ENCODE measurements at regions not wholly inside any gene's neighbourhood (a gene's known extent, or its start where the extent isn't known, plus 50 kb on each side); places are given as distances from the start of the nearest gene placed in this dataset.
A peak's percentile ranks its signal among the peaks of the same experiment; 100 is the strongest.

DNA sequence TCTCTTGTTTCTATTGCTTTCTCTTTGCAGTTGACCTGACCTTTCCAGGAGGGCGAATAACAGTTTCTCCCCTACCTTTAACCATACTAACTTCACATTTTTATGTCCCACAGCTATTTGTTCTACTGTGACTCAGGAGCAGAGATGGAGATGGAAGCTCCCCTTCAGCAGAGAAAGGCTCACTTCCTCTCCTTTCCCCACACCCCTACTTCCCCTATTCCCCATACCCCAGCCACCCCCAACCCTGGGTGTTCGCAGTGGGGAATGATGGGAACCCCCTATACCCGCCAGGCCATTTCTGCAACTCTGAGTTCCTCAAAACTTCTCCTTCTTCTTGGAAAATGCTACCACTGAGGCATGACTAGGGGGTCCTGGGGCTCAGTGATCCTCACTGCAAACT is 285.4 kb upstream of the MGAT5 start:
- H3K27me3 Mint-ChIP-seq (ENCODE audit: insufficient read depth, low read depth, poor library complexity), result peaks cover 9% of the 10 kb centered on the region
- Histone ChIP-seq H3K79me2 (replicated peaks; ENCODE audit: insufficient read depth) (no peaks in the 10 kb centered on the region), H2AFZ (no peak overlapping the region; the same call in 1 of the 2 replicates), H3K4me2 (no peak overlapping the region), H3K4me1 (ENCODE audit: insufficient read depth) (peaks cover 9% of the 10 kb centered on the region; the same call in 1 of the 2 replicates), H3K36me3 (ENCODE audit: insufficient read depth) (no peaks in the 10 kb centered on the region), H3F3A (replicated peaks; ENCODE audit: low read depth) (no peaks in the 10 kb centered on the region), H3K4me3 (no peak overlapping the region), H3K27me3 (ENCODE audit: insufficient read depth) (no peaks in the 10 kb centered on the region), H4K20me1 (replicated peaks; ENCODE audit: insufficient read depth) (no peaks in the 10 kb centered on the region), H3K9me2 (ENCODE audit: insufficient read depth) (peaks cover 9% of the 10 kb centered on the region), H3K27ac (ENCODE audit: low read depth) (no peak overlapping the region)
- H3K27ac Mint-ChIP-seq, result no peak overlapping the region
- H3K4me1 Mint-ChIP-seq, result peaks cover 14% of the 10 kb centered on the region
- DNase-seq (ENCODE audit: low spot score) (no peak), ATAC-seq (no peak)
- H3K4me3 Mint-ChIP-seq, result no peak overlapping the region
- no peaks in the 10 kb centered on the region for H3K9me3 Mint-ChIP-seq
- TF ChIP-seq, protein P1, sequence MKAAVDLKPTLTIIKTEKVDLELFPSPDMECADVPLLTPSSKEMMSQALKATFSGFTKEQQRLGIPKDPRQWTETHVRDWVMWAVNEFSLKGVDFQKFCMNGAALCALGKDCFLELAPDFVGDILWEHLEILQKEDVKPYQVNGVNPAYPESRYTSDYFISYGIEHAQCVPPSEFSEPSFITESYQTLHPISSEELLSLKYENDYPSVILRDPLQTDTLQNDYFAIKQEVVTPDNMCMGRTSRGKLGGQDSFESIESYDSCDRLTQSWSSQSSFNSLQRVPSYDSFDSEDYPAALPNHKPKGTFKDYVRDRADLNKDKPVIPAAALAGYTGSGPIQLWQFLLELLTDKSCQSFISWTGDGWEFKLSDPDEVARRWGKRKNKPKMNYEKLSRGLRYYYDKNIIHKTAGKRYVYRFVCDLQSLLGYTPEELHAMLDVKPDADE (IDR thresholded peaks at IDR 0.05), result no peak
- H3K36me3 Mint-ChIP-seq (ENCODE audit: low read depth), result no peaks in the 10 kb centered on the region

DNA sequence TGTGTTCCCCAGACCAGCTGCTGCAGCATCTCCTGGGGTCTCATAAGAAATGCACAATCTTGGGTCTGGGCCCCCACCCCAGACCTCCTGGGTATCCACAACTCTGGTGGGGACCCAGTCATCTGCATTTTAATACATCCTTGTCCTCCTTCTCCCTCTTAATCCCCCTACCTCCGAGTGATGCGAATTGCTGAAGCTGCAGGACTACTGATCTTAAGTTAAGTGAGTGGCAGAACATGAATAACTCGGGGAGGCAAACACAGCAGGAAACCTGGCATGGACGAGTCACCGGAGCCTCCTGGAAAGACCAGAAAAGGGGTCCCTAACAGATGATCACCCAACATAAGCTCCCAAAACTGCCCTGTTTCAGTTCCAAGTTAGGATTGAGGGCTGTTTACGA is 283.2 kb upstream of the MGAT5 start:
- H3K27ac ChIP-seq (ENCODE audit: low read depth), result no peak overlapping the region
- H3K4me1 Mint-ChIP-seq, result peaks cover 14% of the 10 kb centered on the region
- DNase-seq (ENCODE audit: low spot score) (peak; percentile 7), ATAC-seq (peak; percentile 52; the same call in 2 of the 3 replicates)
- H3K27me3 ChIP-seq (ENCODE audit: insufficient read depth), result no peaks in the 10 kb centered on the region
- H3K9me3 Mint-ChIP-seq, result no peaks in the 10 kb centered on the region
- no peaks in the 10 kb centered on the region for H4K20me1 ChIP-seq (replicated peaks; ENCODE audit: insufficient read depth)
- no peak overlapping the region for H3K4me2 ChIP-seq
- H3K4me3 Mint-ChIP-seq, result no peak overlapping the region
- no peak overlapping the region for H3K4me3 ChIP-seq
- H3K36me3 ChIP-seq (ENCODE audit: insufficient read depth), result no peaks in the 10 kb centered on the region
- H3K36me3 Mint-ChIP-seq (ENCODE audit: low read depth), result no peaks in the 10 kb centered on the region
- no peaks in the 10 kb centered on the region; the same call in 1 of the 2 replicates for H3K9me2 ChIP-seq (ENCODE audit: insufficient read depth)
- peak overlapping the region; percentile 70 for H2AFZ ChIP-seq
- H3K4me1 ChIP-seq (ENCODE audit: insufficient read depth), result peaks cover 9% of the 10 kb centered on the region; the same call in 1 of the 2 replicates
- TF ChIP-seq, protein P2, sequence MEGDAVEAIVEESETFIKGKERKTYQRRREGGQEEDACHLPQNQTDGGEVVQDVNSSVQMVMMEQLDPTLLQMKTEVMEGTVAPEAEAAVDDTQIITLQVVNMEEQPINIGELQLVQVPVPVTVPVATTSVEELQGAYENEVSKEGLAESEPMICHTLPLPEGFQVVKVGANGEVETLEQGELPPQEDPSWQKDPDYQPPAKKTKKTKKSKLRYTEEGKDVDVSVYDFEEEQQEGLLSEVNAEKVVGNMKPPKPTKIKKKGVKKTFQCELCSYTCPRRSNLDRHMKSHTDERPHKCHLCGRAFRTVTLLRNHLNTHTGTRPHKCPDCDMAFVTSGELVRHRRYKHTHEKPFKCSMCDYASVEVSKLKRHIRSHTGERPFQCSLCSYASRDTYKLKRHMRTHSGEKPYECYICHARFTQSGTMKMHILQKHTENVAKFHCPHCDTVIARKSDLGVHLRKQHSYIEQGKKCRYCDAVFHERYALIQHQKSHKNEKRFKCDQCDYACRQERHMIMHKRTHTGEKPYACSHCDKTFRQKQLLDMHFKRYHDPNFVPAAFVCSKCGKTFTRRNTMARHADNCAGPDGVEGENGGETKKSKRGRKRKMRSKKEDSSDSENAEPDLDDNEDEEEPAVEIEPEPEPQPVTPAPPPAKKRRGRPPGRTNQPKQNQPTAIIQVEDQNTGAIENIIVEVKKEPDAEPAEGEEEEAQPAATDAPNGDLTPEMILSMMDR (conservative IDR thresholded peaks at IDR 0.05; ENCODE audit: low read depth in 2 of 2), result no peak
- TF ChIP-seq ZNF114 (CRISPR knock-in tag; IDR thresholded peaks at IDR 0.05), result no peak
- no peak for TF ChIP-seq NANOG (IDR thresholded peaks at IDR 0.05; ENCODE audit: borderline replicate concordance)
- TF ChIP-seq, protein P1 (IDR thresholded peaks at IDR 0.05), result no peak
- no peak for TF ChIP-seq CREB1 (CRISPR knock-in tag; IDR thresholded peaks at IDR 0.05; ENCODE audit: low read depth)
- TF ChIP-seq, protein P3, sequence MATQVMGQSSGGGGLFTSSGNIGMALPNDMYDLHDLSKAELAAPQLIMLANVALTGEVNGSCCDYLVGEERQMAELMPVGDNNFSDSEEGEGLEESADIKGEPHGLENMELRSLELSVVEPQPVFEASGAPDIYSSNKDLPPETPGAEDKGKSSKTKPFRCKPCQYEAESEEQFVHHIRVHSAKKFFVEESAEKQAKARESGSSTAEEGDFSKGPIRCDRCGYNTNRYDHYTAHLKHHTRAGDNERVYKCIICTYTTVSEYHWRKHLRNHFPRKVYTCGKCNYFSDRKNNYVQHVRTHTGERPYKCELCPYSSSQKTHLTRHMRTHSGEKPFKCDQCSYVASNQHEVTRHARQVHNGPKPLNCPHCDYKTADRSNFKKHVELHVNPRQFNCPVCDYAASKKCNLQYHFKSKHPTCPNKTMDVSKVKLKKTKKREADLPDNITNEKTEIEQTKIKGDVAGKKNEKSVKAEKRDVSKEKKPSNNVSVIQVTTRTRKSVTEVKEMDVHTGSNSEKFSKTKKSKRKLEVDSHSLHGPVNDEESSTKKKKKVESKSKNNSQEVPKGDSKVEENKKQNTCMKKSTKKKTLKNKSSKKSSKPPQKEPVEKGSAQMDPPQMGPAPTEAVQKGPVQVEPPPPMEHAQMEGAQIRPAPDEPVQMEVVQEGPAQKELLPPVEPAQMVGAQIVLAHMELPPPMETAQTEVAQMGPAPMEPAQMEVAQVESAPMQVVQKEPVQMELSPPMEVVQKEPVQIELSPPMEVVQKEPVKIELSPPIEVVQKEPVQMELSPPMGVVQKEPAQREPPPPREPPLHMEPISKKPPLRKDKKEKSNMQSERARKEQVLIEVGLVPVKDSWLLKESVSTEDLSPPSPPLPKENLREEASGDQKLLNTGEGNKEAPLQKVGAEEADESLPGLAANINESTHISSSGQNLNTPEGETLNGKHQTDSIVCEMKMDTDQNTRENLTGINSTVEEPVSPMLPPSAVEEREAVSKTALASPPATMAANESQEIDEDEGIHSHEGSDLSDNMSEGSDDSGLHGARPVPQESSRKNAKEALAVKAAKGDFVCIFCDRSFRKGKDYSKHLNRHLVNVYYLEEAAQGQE (IDR thresholded peaks at IDR 0.05; ENCODE audit: unreplicated experiment), result no peak
- TF ChIP-seq POLR2AphosphoS5 (IDR thresholded peaks at IDR 0.05; ENCODE audit: low read depth), result no peak
- TF ChIP-seq EZH2 (IDR thresholded peaks at IDR 0.05; ENCODE audit: low read depth, unreplicated experiment), result no peak
- no peak for TF ChIP-seq ZNF331 (CRISPR knock-in tag; IDR thresholded peaks at IDR 0.05; ENCODE audit: low read depth)
- no peak for TF ChIP-seq EZH2phosphoT487 (IDR thresholded peaks at IDR 0.05; ENCODE audit: unreplicated experiment)
- no peak for TF ChIP-seq STAT1 (IDR thresholded peaks at IDR 0.05; ENCODE audit: unreplicated experiment)
- no peaks in the 10 kb centered on the region for H3F3A ChIP-seq (replicated peaks; ENCODE audit: low read depth)
- H3K27ac Mint-ChIP-seq, result no peak overlapping the region
- H3K79me2 ChIP-seq (replicated peaks; ENCODE audit: insufficient read depth), result no peaks in the 10 kb centered on the region
- peaks cover 9% of the 10 kb centered on the region for H3K27me3 Mint-ChIP-seq (ENCODE audit: insufficient read depth, low read depth, poor library complexity)

Data from GM23338 (cell line).